HG03175 (cell line): ENCODE measurements at regions not wholly inside any gene's neighbourhood (a gene's known extent, or its start where the extent isn't known, plus 50 kb on each side); places are given as distances from the start of the nearest gene placed in this dataset.

ENCODE experiments used
- ATAC-seq: cut with Tn5 transposase; IDR thresholded peaks from one replicate; pipeline ENCODE4 v1.9.1; 2021; ENCODE audit warnings: mild to moderate bottlenecking, moderate library complexity; ENCODE audit not compliant: unreplicated experiment

DNA sequence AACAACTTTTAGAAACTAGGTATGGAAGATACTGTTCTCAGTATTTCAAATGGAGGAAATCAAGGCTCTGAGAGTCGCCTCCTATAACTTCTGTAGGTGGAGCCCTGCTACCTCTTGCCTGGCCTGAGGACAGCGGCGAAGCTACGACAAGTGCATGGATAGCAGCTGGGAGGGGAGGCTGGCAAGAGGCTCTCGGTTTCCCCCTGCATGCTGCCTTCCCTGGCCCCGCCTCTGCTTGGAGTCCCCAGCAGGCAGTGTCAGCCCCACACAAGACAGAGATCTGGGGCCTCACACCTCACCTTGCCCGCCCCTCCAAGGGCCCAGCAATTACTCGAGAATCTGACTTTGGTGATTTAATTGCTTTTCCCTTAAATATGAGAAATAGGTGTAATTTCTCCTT, 107.6 kb upstream of the POU3F3 start:
- ATAC-seq = no peak

DNA sequence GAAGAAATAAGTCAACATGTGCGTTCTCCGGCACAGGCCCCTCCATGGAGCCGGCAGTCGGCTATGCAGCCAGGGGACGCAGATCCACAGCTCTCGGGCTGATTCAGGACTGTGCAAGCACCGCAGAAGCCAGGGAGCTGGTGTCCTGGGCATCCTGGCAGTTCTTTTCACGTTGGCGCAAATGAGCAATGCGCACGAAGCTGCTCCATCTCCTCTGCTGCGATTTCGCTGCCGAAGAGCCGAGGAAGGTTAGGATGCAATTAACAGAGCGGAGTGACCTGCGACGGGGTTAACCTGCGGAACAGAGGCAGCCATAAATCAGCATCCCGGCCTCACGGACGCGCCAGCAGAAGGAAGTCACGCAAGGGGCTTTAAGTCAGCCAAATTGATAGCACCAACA, 107.1 kb upstream of the POU3F3 start:
- ATAC-seq = no peak

DNA sequence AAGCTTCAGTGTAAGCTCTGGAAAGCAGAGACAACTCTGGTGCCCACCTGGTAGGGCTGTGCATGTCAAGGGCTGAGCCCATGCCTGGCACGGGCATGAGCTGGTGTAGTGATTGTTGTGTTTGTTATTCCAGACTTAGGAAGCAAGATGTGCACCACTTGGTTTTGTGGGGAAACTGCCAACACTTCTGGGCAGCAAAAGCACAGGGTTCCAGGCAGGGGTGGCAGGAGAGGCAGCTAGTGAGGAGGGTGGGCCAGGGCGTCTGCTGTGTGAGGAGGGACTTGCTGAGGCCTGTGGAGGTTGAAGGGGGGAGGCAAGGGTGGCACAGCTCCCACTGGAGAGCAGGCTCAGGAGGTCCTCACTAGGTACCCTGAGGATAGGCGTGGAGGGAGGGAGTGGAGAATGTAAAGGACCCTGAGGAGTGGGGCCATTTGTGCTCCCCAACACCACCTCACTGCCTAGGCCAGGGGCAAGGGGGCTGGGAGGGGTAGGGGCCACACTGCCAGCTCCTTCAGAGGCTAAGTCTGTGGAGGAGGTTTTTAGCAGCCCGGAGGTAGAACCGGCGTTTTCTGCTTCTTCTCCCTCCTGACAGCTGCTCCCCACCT, 104.0 kb upstream of the POU3F3 start:
- ATAC-seq = no peak

DNA sequence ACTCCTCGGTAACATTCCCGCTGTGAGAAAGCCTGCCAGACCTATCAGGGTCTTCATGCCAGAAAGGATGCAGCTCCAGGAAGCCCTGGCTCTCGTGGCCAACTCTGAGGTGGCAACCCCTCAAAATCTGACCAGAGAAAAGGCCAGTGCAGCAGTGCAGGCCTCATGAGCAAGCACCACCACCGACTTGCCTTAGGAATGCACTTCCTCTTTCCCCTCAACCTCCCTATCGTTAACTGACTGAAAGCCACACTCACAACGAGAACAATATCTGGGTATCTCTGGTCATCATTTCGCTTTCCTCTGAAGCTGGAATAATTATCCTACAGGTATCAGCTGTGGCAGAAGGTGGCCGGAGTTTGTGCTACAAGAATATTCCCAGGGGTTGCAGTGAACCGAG, 101.4 kb upstream of the POU3F3 start:
- no peak for ATAC-seq

DNA sequence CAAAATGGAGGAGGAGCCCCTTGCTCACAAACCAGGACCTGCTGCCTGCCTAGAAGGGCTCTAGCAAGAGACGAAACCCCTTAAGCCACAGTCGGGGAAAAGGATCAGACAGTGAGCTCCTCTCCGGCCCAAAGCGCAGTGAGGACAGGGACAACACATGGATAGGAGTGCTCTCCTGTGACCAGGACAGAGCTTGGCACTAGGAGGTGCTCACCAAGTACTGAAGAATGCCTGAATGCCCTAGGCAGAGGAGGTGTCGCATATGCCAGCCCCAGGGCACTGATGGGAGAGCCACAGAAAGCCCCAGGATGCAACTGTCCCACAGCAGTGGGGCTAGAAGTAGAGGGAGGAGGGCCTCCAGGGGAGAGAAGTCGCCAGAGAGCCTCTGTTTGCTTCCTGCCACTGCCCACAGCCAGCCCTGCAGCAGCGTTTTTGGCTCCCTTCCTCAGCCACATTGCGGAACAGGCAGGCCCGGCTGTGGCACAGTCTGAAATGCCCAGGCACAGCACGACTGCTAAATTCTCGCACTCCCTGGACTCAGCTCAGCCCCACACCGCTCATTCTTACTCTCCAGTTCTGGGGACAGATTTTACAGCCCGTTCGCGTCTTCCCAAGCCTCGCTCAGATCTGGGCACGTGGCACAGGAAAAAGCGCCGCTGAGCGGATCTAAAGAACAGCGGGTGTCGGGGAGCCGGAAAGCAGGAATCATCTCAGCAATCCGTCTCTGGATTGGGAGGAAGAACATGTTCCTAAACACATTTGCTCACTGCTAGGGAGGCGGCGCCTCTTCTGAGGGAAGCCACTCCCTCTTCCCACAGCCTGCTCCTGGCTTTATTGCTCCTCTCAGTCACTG, 98.7 kb upstream of the POU3F3 start:
- ATAC-seq = no peak

DNA sequence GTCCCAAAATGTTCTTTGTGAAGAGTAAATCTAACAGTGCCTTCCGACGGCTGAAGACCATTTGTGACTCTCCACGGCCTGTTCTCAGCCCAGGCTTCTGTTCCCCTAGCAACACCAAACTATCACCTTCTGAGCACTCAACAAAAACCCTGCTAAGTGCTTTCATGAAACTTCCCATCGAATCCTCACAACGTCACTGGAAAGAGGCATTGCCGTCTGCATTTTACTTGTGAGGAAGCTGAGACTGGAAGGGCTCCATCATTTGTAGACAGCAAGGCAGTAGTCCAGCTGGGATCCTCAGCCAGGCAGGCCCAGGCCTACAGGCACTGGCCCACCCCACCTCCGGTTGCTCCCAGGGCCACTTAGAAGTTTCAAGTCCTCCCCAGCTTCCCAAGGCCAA, 97.8 kb upstream of the POU3F3 start:
- ATAC-seq = no peak

DNA sequence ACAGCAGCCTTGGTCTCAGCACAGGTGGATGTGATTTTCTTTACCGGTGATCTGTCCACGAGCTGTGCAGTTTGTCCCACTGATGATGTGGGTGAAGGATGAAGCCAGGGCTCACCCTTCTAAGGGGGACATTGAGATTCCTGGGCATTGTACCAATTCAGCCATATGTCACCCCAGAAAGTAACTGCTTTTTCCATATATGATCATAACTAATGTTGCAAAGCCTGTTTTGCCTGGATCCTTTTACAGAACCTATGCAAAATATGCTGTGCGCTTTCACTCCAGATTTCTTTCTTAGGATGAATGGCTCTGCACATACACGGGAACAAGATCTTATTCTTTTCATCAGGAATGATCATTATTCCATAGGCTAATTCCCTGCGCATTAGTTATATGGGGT, 96.9 kb upstream of the POU3F3 start:
- ATAC-seq = no peak

DNA sequence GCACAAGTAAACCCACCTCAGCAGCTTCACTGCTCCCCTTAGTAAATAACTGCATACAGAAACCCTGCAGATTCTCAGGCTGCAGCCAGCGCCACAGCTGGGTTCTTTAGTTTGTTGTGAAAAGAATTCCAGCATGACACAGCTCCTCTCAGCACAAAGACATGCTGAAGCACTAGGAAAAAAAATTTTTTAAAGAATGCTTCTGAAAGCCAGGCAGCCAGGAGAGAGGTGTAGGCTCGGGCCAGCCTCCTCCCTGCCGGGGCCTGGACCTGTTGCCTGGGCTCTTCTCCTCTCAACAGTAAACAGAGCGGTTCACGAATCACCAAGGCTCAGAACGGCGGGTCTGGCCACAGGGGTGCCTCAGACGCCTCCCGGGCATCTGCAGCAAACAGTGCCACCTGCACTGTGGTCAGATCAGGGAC, 95.7 kb upstream of the POU3F3 start:
- ATAC-seq = no peak

DNA sequence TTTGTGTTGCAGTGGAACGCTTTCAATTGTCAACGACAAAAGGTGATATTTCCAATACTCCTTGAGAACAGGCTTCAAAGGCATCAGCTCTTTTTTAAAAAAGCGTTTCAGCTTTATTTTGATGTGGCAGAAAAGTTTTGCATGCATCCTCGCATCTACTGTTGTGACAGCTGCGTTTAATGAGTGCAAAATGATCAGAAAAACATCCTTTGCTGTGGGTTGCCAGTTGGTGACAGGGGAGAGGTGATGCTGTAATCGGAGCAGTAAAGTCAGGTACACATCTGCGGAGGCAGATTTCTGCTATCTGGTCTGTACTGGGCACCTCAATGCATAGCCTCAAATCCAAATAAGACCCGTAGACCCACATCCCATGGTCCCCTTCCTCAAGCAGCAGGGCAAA, 91.9 kb upstream of the POU3F3 start:
- ATAC-seq = no peak

DNA sequence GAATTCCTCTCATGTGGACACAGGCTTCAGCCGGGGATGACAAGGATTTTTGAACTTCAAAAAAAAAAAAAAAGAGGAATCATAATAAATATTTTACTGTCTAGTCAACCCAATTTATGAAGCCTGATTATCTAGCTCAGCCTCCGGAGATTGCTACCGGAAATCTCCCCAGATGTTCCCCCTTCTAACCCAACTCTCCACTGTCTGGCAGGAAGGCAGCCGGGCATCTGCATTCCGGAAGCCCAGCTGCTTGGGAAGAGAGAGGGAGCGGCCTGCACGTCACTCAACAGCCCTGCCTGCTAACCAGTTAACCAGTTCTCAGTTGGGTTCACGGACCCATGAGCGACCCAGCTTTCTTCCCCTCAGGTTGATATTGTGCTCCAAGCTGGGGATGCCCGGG, 87.2 kb upstream of the POU3F3 start:
- no peak for ATAC-seq

DNA sequence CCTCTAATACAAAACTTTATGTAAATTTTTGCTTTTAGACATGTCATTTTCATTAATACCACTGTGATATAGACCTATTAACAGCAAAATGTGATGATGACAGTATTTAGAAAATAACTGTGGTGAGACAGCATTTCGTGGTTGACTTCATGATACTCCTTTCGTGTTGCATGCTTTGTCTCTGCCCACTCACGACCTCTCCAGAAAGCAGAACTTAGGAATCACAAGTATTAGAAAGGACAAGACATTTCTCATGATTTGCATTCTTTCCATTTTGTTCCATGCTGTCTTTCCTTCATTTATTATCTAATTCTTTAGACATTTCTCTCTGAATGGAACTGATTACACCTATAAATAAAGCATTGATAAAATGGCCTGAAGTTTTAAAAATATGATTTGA, 85.2 kb upstream of the POU3F3 start:
- ATAC-seq = no peak

DNA sequence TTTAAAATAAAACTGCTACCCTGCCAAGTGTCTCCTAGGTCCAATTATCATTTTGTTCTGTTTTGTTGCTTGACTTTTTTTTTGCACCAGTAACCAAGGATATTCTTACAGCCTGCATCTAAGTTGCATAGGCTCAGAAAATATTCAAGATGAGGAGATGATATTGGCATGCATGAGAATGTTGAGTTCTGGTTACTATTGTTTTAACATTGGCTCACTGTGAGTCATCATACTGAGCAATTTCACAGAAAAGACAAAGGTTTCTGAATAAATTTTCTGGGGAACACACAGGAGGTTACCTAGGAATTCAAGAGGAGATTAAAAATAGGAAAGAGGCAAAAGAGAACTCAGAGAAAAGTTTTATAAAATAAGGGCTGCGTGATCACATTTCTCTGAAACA, 84.8 kb upstream of the POU3F3 start:
- no peak for ATAC-seq

DNA sequence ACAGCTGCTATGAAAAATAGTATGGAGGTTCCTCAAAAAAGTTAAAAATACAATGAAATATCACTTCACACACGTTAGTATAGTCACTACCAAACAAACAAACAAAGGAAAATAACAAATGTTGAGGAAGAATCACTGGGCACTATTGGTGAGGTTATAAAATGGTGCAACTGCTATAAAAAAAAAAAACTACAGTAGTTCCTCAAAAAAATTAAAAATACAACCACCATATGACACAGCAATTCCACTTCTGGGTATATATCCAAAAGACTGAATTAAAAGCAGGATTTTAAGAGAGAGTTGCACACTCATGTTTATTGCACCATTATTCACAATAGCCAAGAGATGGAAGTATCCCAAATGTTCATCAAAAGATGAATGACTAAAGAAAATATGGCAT, 80.9 kb upstream of the POU3F3 start:
- no peak for ATAC-seq

DNA sequence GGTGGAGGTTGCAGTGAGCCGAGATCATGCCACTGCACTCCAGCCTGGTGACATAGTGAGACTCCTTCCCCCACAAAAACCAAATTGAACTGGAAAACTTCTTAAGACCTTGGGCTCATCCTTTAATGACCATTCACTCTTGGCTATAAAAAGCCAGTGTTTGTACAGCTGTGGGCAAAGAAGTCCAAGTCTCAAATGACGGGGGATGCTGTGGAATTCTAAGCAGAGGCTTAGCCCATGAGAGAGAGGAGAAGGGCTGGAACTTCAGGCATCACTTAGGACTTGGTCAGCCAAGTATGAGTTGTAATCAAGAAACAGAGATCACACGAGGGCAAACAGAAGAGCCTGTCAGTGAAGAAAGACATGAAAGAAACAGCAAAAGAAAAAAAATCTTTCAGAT, 79.3 kb upstream of the POU3F3 start:
- ATAC-seq = no peak

DNA sequence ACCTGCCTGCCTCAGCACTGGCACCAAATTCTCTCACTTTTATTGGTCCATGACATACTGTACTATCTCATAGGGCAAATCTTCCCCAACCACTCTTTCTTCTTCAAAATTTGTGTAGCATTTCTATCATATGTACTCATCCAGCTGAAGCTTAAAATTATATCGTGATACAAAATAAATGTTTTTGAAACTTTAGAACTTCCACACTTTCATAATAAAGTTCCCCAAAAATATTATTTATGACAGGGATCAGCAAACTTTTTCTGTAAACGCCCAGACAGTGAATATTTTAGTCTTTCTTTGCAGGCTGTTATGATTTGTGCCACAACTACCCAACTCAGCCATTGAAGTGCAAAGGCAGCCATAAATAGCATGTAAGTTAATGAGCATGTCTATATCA, 76.2 kb upstream of the POU3F3 start:
- ATAC-seq = no peak

DNA sequence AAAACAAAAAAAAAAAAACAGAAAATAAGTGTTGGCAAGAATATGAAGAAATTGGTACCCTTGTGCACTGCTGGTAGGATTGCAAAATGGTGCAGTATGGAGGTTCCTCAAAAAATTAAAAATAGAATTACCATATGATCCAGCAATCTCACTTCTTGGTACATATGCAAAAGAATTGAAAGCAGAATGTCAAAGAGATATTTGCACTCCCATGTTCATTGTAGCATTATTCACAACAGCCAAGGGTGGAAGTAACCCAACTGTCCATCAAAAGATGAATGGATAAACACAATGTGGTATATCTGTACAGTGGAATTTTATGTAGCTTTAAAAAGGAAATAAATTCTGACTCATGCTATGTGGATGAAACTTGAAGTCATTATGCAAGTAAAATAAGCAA, 72.8 kb upstream of the POU3F3 start:
- ATAC-seq = no peak

DNA sequence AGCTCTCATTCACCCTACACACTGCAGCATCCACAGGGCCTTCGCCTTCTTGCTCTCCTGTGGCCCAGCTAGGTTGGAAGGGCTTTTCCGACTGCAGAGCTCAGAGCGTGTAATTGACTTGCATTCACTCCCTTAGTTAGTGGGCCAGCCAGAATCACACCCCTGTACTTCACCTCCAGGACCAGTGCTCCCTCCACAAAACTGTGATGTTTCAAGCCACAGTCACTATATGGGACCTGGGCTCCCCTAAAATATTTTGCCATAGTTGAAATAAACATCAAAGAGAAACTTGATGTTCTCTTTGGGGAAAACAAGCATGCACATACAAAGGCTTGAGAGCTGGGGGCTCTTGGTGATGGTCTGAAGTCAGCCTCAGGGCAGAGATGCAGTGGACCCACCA, 69.7 kb upstream of the POU3F3 start:
- ATAC-seq = no peak

DNA sequence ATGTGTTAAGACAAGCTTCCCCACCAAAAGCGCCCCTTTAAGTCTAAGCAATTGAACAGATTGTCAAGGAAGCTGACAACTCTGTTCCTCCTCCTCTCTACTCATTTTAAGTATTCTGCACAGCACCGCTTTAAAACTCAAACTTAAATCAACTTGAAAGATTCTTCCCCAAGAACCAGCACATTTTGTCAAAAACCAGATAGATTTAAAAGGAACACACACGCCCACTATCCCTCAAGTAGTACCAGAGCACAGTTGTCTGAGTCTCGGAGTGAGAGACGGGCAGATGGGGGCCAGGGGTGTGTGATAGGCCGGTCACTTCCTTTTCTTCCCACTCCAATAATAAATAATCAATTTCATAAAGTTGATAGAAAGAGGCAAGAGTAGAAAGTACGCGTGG, 67.7 kb upstream of the POU3F3 start:
- no peak for ATAC-seq

DNA sequence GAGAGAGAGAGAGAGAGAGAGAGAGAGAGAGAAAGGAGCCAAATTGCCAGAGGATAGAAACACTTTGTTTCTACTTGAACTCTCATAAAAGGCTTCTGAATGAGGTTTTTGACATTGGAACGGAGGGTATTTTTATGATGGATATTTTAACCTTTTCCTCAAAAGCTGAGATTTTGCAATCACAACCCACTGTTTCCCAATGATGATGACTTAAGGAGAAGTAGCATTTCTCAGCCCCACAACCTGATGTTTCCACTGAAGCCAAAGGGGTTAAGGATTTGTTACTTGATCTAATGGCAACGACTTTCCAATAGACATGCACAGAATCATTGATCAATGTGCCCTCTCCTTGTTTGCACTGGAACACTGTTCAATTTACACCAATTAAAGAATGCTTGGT, 67.1 kb upstream of the POU3F3 start:
- ATAC-seq = no peak

DNA sequence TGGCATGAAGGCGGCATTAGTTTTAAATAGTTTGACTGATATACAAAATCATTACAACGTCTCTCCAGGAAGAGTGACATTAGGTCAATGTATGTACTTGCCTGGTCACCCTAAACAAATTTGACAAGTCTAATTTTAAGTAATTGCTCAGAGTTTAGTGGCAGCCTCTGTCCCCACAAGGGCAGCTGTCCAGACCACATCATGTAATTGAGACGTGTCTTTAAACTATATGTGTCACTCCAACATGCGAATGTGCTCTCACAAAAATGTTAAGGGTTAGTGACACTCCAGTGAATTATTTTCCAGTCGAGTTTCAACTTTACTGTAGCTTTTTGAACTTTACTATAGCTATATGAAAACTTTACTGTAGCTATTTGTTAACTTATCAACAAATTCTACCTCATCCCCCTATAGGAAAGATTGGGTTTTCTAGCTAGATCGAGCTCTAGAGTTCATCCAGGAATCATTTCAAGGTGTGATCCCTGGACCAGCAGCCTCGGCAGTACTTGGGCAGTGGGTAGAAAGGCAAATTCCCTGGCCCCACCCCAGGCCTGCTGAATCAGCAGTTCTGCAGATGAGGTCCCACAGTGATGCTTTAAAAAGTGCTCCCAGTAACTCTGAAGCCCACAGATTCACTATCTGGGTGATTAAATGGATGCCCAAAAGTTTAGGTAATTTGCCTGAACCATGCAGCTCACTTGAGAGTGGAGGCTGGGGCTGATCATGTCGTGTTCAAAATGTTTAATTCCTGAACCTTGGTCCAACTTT, 66.4 kb upstream of the POU3F3 start:
- ATAC-seq = no peak

DNA sequence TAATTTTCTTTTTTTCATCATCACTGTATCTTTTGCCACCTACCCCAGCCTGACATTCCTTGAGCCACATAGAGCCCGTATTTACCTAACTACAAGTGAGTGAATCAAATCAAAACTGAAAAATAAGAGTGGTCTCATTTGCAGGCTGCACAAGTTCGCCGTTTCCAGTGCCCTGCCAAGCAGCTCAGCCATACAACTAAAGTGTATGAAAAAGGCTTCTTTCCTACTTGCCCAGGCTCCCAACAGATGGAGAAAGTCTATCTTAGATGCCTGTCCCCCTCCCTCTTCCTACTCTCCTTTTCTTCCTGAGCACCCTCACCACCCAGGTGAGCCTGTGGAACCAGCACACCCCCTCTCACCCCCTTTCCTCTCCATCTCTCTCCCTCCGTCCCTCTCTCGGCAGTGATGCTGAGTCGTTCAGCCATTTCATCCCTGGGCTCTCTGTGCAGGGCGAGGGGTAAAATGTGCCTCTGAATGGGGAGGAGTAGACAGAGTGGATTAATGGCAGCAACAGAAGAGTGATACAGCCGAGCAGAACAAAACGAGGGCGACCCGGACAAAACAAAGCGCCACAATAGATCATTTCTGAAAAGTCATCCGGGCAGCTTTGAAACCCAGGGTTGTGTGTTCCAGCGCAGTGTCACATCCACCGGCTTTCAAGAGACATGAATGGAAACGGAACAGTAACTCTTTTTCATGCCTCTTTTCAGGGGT, 65.0 kb upstream of the POU3F3 start:
- ATAC-seq = no peak
